SK-N-SH treated with all-trans-retinoic acid at 6 μM for 48 hours (cell line): ENCODE measurements at regions not wholly inside any gene's neighbourhood (a gene's known extent, or its start where the extent isn't known, plus 50 kb on each side); places are given as distances from the start of the nearest gene placed in this dataset.

Source experiments
- ISL1 ChIP-seq: fragments of 250-450 bp; sonication (Bioruptor Pico); IDR thresholded peaks from 2 replicates; pipeline ENCODE4 v2.1.2; 2022; ENCODE audit warnings: mild to moderate bottlenecking, moderate library complexity
- ZC3H10 ChIP-seq: fragments of 250-450 bp; sonication (Bioruptor Pico); IDR thresholded peaks from 2 replicates; pipeline ENCODE4 v1.5.1; 2021; ENCODE audit warnings: mild to moderate bottlenecking, moderate library complexity
- ZFP3 ChIP-seq: fragments of 250-450 bp; sonication (Bioruptor Pico); IDR thresholded peaks from 2 replicates; pipeline ENCODE4 v1.5.0; 2020; ENCODE audit warnings: mild to moderate bottlenecking, moderate library complexity

DNA sequence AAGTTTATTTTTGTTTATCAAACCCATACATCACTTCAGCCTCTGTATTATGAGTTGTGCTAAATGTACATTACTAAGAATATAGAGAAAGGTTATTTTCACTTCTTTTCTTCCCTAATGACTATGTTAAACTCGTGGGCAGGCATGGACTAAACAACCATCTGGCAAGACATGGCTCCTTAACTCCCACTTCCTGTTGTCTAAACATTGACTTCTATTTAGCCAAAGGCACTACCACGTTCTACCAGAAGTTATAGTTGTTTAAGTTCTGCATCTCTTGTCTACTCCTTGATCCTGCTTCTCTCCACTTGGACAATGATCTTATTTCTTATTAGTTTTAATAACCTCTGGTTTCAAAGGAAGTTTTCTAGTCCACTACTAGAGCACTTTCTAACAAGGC lies 136.1 kb downstream of the MACIR start:
- TF ChIP-seq ISL1 (CRISPR knock-in tag) (no peak), ZC3H10 (CRISPR knock-in tag) (no peak), ZFP3 (CRISPR knock-in tag) (no peak)
